Caco-2 (cell line): ENCODE measurements at regions not wholly inside any gene's neighbourhood (a gene's known extent, or its start where the extent isn't known, plus 50 kb on each side); places are given as distances from the start of the nearest gene placed in this dataset.

Experiments
- BruUV-seq: library from RNA; stranded (reverse); fragments of 400-500 nt; replicated peaks from 2 replicates; lab custom pipeline; 2021; lab: Mats Ljungman, UMichigan
- CTCF ChIA-PET: fragments of 300-600 bp; sonication (Branson Sonifier 250); formaldehyde crosslinking; loops from one replicate; lab custom pipeline; 2022; ENCODE audit warnings: antibody characterized with exemption; lab: Charles Lee
- POLR2A ChIA-PET: fragments of 300-600 bp; sonication (Branson Sonifier 250); formaldehyde crosslinking; loops from one replicate; lab custom pipeline; 2022; ENCODE audit warnings: antibody characterized with exemption; lab: Charles Lee
- DNase-seq, 2 experiments: peaks; one replicate each; pipeline versions ENCODE4 v3.0.0 to v3.0.0-alpha.2; 2020 to 2022
- H3K27me3 ChIP-seq: replicated peaks from 2 replicates; pipeline ENCODE4 v1.6.0; 2011; ENCODE audit warnings: low read length; ENCODE audit not compliant: control insufficient read depth, insufficient read depth
- H3K36me3 ChIP-seq: 2 replicates; pipeline ENCODE4 v1.5.1; 2011; ENCODE audit warnings: low read length; ENCODE audit not compliant: control insufficient read depth, insufficient read depth
- H3K4me1 ChIP-seq: fragments of 250-450 bp; sonication (Bioruptor Pico); 2 replicates; pipeline ENCODE4 v1.5.1; 2020; ENCODE audit warnings: mild to moderate bottlenecking
- H3K4me3 ChIP-seq: 2 replicates; pipeline ENCODE4 v1.5.1; 2011; ENCODE audit warnings: low read depth, mild to moderate bottlenecking, control low read depth, low read length
- H3K9me3 ChIP-seq: fragments of 250-450 bp; sonication (Bioruptor Pico); 2 replicates; pipeline ENCODE4 v1.5.1; 2020; ENCODE audit warnings: mild to moderate bottlenecking, moderate library complexity
- H3K27ac Mint-ChIP-seq: one replicate; pipeline ENCODE4 v1.8.0; 2022; ENCODE audit warnings: mixed read lengths; ENCODE audit not compliant: unreplicated experiment
- H3K27me3 Mint-ChIP-seq: one replicate; pipeline ENCODE4 v1.8.0; 2022; ENCODE audit warnings: mixed read lengths; ENCODE audit not compliant: insufficient read depth, unreplicated experiment
- H3K36me3 Mint-ChIP-seq: one replicate; pipeline ENCODE4 v1.8.0; 2022; ENCODE audit warnings: mild to moderate bottlenecking, mixed read lengths; ENCODE audit not compliant: insufficient read depth, unreplicated experiment
- H3K4me1 Mint-ChIP-seq: one replicate; pipeline ENCODE4 v1.8.0; 2022; ENCODE audit warnings: low read depth, mixed read lengths; ENCODE audit not compliant: unreplicated experiment
- H3K4me3 Mint-ChIP-seq: one replicate; pipeline ENCODE4 v1.8.0; 2022; ENCODE audit warnings: mild to moderate bottlenecking, moderate library complexity, mixed read lengths; ENCODE audit not compliant: unreplicated experiment
- H3K9me3 Mint-ChIP-seq: one replicate; pipeline ENCODE4 v1.8.0; 2022; ENCODE audit warnings: mixed read lengths; ENCODE audit not compliant: unreplicated experiment
- intact Hi-C: fragments of 100-400 bp; cut with micrococcal nuclease; formaldehyde crosslinking; loops from one replicate; pipeline ENCODE4 v1.10.0; 2022; ENCODE audit not compliant: unreplicated experiment
- TF ChIP-seq, protein P1 (sequence below), 2 experiments: fragments of 200-600 bp in 1 of 2; IDR thresholded peaks; 1 replicate in 1 of 2; 2 replicates in 1 of 2; pipeline versions ENCODE4 v1.5.1 to v1.8.0; 2011 to 2022; ENCODE audit warnings: antibody characterized with exemption in 1 of 2, control low read depth in 1 of 2, inconsistent platforms in 1 of 2, low read depth in 1 of 2, low read length in 1 of 2, mild to moderate bottlenecking in 1 of 2, moderate library complexity in 1 of 2; ENCODE audit not compliant: insufficient read depth in 1 of 2, severe bottlenecking in 1 of 2, unreplicated experiment in 1 of 2

DNA sequence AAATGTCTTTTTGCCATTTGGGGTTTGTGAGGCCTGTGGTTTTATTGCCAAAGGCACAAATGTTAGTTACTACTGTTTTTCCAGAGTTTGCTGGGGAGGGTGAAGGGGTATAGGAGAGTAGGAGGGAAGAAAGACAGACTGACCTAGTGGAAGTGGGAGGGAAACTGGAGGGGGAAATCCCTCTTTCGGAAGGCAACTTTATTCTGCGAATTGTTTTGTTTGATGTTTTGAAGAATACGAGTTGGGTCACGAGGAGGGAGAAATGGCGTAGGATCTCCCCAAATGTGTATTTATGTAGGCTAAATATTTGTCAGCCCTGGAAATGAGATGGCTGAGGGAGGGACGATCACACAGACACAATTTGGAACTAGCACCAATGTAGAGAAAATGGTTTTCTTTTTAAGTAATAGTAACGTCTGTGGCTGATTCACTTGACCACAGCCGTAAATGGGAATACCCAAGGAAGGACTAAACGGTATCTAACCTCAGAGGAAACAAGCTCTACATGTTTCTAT, 172.3 kb downstream of the ICOS start:
- intact Hi-C loops: loop anchor here (1.0 to 10.0 kb wide), 5 partner anchors 36 to 776 kb away; no protein-coding TSS in a partner anchor
- peaks cover 4% of the 10 kb centered on the region for H3K27me3 Mint-ChIP-seq
- no peak overlapping the region for H3K4me3 Mint-ChIP-seq
- BruUV-seq: no TSS peak
- CTCF ChIA-PET: interaction anchor here (0.6 kb wide), 2 partner anchors 10 to 1615 kb away, joined by 3 read pairs; no protein-coding TSS in a partner anchor
- H3K27me3 ChIP-seq: no peaks in the 10 kb centered on the region; the same call in 1 of the 2 replicates
- DNase-seq: no peak
- H3K36me3 Mint-ChIP-seq: peaks cover 5% of the 10 kb centered on the region
- no peaks in the 10 kb centered on the region for H3K36me3 ChIP-seq
- POLR2A ChIA-PET: no interaction called here
- H3K9me3 ChIP-seq: no peaks in the 10 kb centered on the region
- no peaks in the 10 kb centered on the region for H3K9me3 Mint-ChIP-seq
- no peaks in the 10 kb centered on the region for H3K4me1 ChIP-seq
- TF ChIP-seq, protein P1, sequence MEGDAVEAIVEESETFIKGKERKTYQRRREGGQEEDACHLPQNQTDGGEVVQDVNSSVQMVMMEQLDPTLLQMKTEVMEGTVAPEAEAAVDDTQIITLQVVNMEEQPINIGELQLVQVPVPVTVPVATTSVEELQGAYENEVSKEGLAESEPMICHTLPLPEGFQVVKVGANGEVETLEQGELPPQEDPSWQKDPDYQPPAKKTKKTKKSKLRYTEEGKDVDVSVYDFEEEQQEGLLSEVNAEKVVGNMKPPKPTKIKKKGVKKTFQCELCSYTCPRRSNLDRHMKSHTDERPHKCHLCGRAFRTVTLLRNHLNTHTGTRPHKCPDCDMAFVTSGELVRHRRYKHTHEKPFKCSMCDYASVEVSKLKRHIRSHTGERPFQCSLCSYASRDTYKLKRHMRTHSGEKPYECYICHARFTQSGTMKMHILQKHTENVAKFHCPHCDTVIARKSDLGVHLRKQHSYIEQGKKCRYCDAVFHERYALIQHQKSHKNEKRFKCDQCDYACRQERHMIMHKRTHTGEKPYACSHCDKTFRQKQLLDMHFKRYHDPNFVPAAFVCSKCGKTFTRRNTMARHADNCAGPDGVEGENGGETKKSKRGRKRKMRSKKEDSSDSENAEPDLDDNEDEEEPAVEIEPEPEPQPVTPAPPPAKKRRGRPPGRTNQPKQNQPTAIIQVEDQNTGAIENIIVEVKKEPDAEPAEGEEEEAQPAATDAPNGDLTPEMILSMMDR (IDR thresholded peaks at IDR 0.05; ENCODE audit: insufficient read depth in 1 of 2, low read depth in 1 of 2, low read length in 1 of 2, severe bottlenecking in 1 of 2, unreplicated experiment in 1 of 2): no peak
- no peak overlapping the region for H3K27ac Mint-ChIP-seq
- no peak overlapping the region for H3K4me3 ChIP-seq
- peaks cover 21% of the 10 kb centered on the region for H3K4me1 Mint-ChIP-seq

DNA sequence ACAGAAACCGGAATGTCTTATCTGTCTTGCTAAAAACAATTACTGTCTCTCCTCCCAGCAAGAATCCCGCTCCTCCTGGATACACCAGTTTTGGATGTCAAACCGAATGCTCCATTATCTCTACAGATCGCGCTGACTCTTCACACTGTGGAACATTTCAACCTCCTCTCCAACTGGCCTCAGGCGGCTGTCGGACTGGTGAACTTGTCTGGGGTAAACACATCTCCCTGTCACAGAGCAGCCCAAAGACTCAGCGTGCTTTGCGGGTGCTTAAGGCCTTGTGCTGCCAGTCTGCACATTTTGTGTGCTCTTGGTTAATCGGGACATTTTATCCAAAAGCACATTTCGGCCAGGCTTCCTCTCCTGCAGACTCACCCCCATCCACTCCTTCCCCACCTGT, 173.1 kb downstream of the ICOS start:
- Histone ChIP-seq H3K36me3 (no peaks in the 10 kb centered on the region), H3K27me3 (no peaks in the 10 kb centered on the region), H3K9me3 (no peaks in the 10 kb centered on the region), H3K4me1 (no peaks in the 10 kb centered on the region), H3K4me3 (no peak overlapping the region)
- peaks cover 5% of the 10 kb centered on the region for H3K36me3 Mint-ChIP-seq
- H3K4me3 Mint-ChIP-seq: no peak overlapping the region
- H3K9me3 Mint-ChIP-seq: no peaks in the 10 kb centered on the region
- ChIA-PET CTCF (no interaction called here), POLR2A (no interaction called here)
- BruUV-seq: no TSS peak
- H3K4me1 Mint-ChIP-seq: peaks cover 26% of the 10 kb centered on the region
- intact Hi-C loops: loop anchor here (2.0 to 10.0 kb wide), 3 partner anchors 87 to 775 kb away; no protein-coding TSS in a partner anchor
- TF ChIP-seq, protein P1 (IDR thresholded peaks at IDR 0.05; ENCODE audit: insufficient read depth in 1 of 2, low read depth in 1 of 2, low read length in 1 of 2, severe bottlenecking in 1 of 2, unreplicated experiment in 1 of 2): no peak
- peaks cover 4% of the 10 kb centered on the region for H3K27me3 Mint-ChIP-seq
- H3K27ac Mint-ChIP-seq: no peak overlapping the region
- peak in 1 of 2 experiments; percentile 52 for DNase-seq

DNA sequence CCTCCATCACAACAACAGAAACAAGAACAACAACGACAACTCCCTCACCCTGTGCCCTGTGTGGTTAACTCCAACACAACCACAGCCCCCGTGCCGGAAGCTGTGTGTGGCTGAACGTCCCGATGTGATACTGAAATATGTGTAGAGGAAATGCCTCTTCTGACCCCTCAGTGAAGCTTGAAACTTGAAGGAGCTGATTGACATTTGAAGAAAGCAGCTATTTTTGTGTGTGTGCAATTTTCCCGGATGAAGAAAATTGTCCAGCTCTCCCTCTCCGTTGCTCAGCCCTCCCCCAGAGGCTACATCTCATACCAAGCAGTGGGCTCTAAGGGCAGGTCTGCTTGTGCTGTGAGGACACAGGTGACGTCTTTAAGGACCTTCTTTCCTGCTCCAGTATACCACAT, 173.8 kb downstream of the ICOS start:
- no peak overlapping the region for H3K27ac Mint-ChIP-seq
- intact Hi-C loops: no loop called here
- no peak overlapping the region for H3K4me3 Mint-ChIP-seq
- H3K4me1 Mint-ChIP-seq: peaks cover 26% of the 10 kb centered on the region
- TF ChIP-seq, protein P1 (IDR thresholded peaks at IDR 0.05; ENCODE audit: insufficient read depth in 1 of 2, low read depth in 1 of 2, low read length in 1 of 2, severe bottlenecking in 1 of 2, unreplicated experiment in 1 of 2): no peak
- no TSS peak for BruUV-seq
- no peak overlapping the region for H3K4me3 ChIP-seq
- CTCF ChIA-PET: no interaction called here
- no peaks in the 10 kb centered on the region for H3K9me3 ChIP-seq
- no peak for DNase-seq
- no peaks in the 10 kb centered on the region for H3K36me3 ChIP-seq
- H3K4me1 ChIP-seq: no peaks in the 10 kb centered on the region
- peaks cover 5% of the 10 kb centered on the region for H3K36me3 Mint-ChIP-seq
- H3K27me3 ChIP-seq: no peaks in the 10 kb centered on the region
- H3K9me3 Mint-ChIP-seq: no peaks in the 10 kb centered on the region
- POLR2A ChIA-PET: no interaction called here
- peaks cover 4% of the 10 kb centered on the region for H3K27me3 Mint-ChIP-seq
